A172 (cell line): ENCODE measurements at regions not wholly inside any gene's neighbourhood (a gene's known extent, or its start where the extent isn't known, plus 50 kb on each side); places are given as distances from the start of the nearest gene placed in this dataset.
"Not testable (repeated sequence)": the region's sequence is repeated elsewhere in the genome, so short reads cannot be mapped to it uniquely, and the experiment has no call there.

Experiments used
- DNase-seq: peaks from one replicate; pipeline ENCODE4 v3.0.0-alpha.2; 2015; ENCODE audit warnings: low spot score

DNA sequence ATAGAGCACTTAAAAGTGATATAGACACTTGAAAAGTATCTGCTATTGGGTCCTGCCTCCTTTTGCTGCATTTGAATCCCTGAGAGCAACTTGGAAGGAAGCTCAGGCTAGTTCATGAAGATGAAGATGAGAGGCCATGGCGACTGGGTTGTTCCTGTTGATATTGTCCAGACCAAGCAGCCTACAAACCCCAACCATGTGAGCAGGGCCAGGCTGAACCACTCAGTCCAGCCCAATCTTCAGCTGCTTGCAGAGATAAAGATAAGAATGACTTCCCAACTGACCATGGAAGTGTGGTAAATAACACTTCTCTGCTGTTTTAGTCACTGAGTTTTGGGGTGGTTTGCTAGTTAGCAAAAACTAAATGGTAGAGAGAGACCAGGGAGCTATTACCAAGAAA lies 417.6 kb downstream of the SOX11 start:
- DNase-seq = no peak

DNA sequence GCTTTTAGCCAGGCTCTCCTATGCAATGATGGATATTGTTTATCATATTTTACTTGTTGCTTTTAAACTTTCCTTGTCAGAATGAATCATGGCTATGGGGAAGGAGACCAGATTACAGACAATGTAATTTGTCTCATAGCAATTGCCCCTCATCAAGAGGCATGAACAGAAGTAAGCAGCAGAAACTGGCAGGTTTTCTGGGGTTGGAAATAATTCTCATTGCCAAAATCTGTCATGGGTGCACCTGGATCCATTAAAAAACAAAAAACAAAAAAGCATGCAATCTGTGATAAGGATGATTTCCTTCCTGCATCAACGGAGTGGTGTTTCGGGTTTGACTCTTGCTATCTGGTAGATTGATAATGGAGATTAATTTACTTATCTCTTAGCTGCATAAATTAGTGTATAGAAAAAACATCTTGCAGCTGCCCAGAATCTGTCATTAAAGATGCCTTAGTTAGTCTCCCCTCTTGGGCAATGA lies 419.6 kb downstream of the SOX11 start:
- DNase-seq = no peak

DNA sequence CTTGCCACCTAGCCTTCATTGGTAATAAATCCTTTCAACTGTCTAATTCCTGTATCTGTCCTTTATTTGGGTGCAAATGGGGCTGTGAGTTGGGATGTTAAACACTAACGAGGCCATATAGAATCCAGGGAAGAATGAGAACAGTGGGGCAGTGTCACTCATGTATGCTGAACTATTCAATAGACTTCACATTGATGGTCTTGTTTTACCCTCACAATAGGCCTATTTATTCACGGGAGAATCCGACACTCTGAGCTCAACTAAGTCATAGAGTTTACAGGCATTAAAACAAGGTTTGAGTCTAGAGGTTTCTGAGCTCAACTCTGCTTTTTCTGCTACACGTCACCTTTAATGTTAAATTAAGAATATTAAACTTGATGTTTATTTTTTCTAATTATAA lies 421.6 kb downstream of the SOX11 start:
- DNase-seq = no peak

DNA sequence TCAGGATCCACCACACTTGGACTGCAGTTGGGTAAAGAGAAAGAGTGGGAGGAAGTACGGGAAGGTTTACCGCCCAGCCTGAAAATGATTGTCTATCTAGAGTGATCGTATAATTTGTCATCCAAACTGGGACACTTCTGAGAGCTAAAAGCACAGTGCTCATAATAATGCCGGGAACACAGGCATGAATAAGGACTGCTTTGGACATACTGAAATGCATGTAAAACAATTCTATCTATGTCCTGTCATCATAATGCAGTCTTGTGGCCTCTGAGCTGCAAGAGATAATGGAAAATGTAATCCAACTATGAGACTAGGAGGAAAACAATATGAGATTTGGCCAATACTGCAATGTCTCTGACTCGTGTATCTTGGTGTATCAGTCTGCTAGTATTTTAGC lies 435.5 kb downstream of the SOX11 start:
- no peak for DNase-seq

DNA sequence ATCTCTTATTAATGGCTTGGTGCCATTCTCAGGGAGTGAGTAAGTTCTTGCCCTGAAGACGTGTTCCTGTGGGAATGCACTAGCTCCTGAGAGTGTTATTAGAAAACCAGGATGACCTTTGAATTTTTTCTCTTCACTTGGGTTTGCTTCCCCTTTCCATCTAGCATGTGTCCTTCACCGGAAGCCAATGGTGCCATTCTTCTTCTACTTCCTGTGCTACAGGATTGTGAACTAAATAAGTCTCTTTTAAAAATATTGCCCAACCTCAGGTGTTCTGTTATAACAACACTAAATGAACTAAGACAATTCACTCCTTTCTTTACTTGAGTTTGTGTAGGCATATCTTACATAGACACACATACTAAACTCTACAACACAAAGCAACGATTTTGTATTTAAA lies 447.0 kb downstream of the SOX11 start:
- DNase-seq = peak; percentile 5

DNA sequence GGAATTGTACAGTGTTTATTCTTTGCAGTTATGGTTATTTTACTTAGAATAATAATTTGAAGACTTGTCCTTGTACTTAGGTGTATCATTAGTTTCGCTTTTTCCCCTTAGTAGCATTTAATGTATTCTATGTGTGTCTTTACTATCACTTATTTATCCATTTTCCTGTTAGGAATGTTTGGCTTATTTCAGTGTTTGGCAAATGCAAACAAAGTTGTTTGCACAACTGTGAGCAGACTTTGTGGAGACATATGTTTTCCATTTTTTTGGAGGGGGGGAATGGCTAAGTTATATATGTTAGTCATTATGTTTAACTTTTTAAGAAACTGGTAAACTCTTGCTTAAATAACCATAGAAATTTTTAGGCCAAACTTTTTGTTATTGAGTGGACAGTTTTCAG lies 447.7 kb downstream of the SOX11 start:
- no peak for DNase-seq

DNA sequence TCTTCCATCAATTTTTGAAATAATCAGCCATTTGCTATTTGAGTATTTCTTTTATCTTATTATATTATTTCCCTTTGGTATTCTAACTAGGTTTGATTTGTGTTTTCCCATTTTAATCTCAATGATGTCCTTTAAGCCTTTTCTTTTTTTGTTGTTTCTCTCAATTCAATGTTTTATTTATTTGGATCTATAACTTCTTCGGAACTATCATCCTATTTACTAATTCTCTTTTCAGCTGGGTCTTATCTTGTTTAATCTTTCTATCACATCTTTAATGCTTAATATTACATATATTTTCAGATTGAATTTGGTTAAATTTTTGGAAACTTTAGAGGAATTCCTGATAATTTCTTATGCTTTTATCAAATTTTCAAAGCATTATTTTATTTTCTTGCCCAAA lies 448.3 kb downstream of the SOX11 start:
- no peak for DNase-seq

DNA sequence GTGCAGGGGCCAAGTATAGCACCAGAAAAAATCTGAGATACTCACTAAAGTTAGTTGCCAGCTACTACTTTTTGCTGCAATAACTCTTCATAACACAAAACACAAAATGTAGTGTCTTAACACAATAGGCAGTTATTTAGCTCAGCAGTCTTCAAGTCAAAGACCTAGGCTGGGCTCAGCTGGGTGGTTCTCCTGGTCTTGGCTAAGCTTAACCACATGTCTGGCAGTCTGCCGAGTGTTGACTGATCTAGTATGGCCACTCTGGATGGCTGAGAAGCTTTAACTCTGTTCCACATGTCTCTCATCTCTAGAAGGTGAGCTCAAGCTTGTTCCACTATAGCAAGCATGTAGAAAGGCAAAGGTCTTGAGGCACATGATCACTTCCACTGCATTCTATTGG lies 451.6 kb downstream of the SOX11 start:
- DNase-seq = peak; percentile 14

DNA sequence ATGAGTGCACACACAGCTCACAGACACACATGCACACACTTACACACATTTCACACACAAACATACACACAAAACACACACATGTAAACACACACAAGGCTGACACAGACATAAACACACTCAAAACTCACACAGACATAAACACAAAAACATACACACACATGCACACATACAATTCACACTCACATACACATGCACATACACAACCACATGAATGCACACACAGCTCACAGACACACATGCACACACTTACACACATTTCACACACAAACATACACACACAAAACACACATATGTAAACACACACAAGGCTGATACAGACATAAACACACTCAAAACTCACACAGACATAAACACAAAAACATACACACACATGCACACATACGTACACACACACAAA lies 455.0 kb downstream of the SOX11 start:
- not testable (repeated sequence) for DNase-seq

DNA sequence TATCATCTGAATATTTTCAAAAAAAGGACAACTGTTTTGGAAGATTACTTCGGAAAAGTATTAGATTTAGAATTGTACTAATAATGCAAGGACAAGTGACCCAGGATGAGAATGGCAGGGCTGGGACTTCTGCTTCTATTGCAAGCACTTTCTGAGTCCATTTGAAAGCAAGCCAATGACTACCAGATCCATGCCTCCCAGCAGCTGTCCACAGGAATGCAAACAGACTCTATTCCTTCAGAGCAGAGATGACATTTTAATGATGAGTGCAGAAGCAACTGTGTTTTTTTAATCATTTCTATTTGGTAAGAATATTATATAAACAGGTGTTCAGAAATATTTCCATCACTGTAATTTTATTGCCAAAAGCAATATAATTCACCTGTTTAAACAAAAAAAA lies 456.7 kb downstream of the SOX11 start:
- DNase-seq = peak; percentile 26

DNA sequence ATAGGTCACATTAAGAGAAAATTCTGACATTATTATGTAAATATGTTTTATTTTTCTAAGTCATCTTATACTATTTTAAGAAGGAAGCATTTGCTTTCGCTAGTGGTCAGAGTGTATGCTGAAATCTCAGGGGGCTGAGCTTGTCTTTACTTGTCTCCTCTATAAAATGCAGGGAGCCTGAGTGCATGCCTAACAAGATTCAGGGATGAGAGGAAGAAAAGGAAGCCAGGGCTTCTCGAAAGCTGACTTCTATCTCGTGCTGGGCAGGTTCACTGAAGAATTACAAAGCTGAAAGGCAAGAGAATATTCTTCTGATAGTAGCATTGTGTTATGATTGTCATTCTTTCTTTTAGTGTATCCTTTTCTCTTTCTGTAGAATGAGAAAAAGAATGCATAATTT lies 467.4 kb downstream of the SOX11 start:
- DNase-seq = no peak

DNA sequence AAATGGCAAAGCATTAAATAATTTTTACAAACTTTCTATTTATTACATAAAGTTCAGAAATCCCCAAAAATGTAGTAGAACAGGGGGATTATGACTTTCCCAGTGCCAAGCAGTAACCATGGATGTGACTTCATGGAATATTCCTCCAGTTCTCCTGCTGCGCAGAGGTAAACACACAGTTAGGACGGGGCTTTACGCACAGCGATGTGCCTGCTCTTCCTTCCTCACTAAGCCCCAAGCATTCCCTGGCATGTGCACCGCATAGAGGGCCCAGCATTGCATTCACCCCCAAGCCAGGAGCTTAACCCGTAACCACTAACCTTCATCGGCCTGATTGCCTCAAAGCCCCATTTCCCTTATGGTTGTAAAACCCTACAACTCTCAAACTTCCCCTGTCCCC lies 471.7 kb downstream of the SOX11 start:
- DNase-seq = no peak

DNA sequence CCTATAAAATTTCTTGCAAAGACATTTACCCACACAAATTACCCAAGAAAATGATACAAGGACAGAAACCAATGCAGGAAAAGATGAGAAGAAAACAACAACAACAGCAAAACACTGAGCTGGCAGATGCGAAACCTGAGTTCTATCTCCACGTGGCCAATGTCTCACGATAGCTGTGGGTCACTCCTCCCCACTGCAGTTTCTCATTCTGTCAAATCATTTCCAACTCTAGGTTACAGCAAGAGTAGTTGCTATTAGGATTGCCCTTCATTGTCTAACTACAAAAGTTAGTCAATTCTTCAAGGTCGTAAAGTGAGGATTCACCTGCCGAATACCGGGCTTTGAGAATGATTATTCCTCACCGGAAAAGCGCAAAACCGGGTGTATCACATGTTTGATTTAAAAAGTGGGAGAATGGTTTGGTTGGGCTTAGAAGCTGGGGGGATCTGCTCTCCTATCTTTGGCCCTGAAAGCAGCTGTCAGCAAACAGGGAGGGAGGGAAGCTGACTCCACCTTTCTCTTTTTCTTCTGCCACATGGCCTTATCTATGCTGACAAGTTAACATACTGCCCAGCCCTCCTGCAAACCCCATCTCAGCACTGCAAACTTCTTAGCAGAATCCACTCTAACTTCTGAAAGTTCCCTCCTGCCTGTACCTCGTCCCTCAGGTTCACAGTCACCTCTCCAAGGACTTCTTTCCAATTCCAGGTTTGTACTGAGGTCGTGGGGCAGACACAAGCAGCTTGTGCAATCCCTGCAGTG lies 473.0 kb downstream of the SOX11 start:
- no peak for DNase-seq

DNA sequence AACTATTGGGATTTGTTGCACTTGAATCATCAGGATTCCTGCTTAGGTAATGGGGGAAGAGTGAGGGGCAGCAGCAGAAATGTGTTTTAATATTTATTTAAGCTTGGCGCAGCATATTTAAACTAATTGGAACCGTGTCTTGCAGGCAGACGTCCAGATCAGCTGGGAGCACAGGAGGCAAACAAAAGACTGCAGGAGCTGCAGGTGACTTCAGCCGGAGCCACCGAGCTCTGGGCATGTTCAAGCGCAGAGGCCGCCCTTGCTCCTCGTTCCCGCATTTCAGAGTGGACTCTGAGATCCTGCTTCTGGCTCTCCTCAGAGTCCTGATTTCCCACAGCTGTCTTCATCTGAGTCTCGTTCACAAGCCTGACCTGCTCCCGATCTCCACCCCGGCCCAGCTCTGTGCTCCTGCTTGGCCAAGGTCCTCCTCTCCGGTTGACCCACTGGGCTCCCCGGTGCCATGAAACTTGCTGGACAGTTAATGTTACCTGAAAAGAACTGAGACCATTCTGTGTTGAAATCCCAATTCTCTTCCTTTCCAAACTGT lies 475.5 kb downstream of the SOX11 start:
- no peak for DNase-seq

DNA sequence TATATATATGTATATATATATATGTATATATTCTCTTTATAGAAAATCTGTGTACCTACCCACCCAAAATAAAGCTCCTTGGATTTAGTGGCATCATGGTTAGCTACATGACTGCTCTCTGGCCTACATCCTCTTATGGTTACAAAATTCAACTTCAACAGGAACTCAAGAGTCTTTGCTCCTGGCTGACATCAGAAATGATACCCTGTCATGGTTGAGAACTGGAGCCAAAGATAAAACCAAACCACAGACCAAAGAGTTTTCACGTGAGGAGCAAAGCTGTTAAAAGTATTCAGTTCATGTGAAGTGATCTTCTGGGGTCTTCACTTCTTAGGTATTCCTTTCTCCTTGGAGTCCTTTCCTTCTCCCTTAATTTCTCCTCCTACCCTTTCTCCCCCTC lies 476.3 kb downstream of the SOX11 start:
- DNase-seq = no peak

DNA sequence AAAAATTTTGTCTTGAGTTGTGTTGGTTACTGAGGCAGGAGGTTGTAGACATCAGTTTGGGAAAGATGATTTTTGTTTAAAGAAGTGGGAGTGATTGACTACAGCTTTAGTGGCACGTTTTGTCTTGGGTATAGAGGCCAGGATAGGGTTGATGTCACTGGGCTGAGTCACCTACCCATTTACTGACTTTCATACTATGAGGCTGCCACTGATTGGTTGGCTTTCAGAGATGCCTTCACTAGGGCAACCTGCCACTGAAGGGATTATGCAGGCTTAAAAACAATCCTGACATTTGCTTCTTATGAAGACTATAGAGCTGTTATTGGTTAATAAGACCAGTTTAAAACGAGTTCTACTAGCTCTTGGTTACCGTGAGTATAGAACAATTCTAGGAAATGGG lies 479.1 kb downstream of the SOX11 start:
- DNase-seq = peak; percentile 15

DNA sequence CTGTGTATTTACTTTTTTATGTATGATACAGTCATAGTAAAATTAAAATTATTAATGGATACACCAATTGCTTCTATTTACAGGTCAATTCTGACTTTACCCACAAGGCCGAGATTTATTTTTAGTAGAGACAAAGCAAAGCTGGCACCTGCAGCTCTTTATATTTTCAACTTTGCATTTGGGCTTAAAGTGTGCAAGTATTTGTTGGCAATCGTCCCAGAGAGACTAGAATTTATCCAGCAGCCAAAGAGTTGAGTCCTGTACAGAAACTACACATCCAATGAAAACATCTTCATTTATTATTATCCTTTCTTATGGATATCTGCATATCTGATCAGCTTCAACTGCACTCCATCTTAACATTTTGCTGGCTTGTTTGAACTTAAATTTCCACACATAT lies 485.6 kb downstream of the SOX11 start:
- no peak for DNase-seq

DNA sequence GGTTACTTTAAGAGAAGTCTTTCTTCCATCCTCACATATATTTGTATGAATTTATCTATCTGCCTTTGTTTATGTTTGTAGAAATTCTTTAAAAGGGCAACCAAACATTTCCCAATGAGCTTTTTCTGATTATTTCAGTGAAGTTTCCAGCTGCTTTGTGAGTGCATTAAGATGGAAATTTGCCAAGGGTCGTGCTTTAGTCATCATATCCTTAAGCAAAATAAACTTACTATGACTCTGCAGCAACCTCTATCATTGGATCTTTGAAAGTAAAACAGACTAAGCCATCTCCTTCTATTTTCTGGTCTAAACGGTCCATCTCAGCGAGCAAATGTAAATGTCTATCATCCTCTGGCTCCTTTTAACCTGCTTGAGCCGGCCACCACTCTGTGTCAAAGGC lies 489.3 kb downstream of the SOX11 start:
- peak; percentile 81 for DNase-seq

DNA sequence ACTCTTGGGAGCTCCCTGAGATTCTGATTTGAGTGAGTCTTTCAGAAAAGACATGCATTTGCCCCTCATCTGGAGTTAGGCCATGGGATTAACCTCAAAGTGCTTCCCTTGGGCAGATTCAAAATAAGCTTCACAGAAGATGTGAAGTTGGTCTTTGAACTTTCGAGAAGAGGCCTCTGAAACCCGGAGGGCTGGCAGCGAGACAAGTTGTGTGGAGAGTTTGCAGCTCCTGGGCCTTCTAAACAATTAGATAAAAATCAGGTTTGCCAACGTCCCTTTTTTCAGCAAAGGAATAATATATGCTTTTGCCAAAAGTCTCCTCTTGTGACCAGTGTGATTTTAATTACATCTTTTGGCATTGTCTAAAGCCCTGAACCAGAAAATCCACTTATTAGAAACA lies 489.7 kb downstream of the SOX11 start:
- no peak for DNase-seq

DNA sequence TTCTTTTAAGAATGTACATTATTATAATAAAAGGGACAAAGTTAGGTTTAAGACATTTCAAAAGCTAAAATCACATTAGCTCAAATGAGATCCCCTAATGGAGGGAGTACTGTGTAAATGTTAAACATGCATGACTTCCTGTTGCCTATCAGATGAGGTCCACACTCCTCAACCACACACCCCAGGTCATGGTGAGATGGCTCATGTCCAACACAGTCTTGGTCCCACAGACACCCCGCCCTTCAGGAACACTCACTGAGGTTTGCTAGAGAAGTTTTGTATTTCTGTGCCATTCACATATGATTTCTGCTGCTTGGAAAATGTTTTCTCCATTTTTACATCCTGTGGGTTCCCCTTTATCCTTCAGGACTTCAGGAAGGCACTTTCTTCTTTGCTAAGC lies 491.0 kb downstream of the SOX11 start:
- DNase-seq = no peak

DNA sequence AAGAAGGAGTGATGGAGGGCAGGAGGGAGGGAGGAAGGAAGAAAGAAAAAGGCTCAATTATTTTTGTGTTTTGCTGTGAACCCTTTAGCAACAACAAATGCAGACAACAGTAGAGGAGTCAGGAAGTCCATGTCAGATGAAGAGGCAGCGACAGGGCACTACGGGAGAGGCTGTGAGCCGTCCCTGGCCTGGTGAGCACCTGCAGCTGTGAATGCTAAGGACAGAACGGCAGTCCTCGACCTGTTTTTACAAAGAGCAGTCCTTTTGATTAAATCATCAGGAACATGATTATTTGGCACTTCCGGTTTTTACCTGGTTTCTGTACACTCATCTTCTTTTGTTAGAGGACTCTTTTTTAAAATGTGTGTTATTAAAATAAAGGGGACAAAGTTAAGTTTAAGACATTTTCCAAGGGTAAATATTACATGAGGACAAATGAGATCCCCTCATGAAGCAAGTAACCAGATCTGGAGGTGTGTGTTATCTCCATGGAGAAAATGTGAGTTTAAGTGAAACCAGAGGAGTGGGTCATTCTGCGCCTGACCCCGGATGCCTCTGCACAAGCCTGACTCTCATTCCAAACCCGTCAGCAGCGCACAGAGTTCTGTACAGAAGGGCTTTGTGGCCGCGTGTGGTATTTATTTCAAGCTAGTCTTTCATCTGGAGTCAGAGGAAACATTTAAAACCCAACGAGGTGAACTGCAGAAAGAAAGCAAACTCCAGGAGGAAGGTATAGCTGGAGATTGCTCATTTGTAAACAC lies 492.5 kb downstream of the SOX11 start:
- no peak for DNase-seq

DNA sequence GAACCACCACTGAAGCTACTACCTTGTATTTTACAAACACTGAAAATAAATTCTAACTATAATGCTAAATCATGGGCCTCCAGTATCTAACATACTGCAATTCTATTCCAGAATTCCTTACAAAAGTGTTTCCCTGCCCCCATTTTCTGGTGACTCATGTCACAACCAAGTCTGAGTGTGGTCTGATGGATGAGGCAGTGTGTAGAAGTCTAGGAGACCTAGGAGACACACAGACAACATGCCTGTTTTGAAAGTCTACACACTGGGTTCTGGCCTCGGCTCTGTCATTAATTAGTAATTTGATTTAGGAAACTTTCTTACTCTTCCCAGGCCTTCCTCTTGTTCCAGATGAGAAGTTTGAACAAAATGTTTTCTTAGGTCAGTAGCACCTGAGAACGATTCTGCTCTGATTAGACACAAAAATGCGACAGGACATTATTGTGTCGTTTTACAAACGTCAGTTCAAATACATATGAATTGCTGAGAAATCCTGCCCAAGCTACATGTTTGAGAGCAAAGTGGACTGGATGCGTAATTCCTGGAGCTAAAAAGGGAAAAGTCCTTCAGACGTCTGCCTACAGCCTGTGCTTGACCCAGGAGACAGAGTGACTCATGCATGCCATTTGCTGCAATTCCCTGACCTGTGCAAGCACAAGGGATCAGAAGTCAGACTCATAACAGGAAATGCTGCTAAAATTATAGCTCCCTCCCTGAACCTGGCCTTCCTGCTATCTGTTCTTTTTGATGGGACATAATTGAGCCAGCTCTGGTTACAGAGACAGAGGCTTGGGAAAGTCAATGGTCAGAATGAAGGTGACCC lies 494.4 kb downstream of the SOX11 start:
- DNase-seq = peak; percentile 97
